ENCODE measurements at regions not wholly inside any gene's neighbourhood (a gene's known extent, or its start where the extent isn't known, plus 50 kb on each side); places are given as distances from the start of the nearest gene placed in this dataset.

DNA sequence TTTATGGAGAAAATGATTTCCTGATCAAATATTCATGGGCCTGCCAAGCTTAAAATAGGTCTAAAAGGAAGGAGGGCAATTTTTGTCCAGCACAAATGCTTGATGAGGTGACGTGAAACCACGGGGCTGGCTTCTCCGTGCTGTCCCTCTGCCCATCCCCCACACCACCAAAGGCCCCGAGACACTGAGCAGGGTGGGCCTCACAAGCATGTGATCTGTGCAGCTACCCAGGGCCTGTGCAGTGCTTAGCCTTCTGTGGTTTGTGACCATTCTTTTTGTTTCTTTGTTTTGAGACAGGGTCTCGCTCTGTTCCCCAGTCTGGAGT, 94.8 kb upstream of the RTL6 start:
- DNase-seq (ENCODE audit: low read depth, low spot score) = no peak
- no peak overlapping the region for H3K4me3 ChIP-seq (ENCODE audit: low read depth, low read length)
- TF ChIP-seq CTCF (IDR thresholded peaks at IDR 0.05; ENCODE audit: low read depth, low read length) = no peak
- in situ Hi-C loops (cut with HindIII; ENCODE audit: low sequenced_read_pairs) = no loop called here

- no peak for DNase-seq (ENCODE audit: low read depth, low spot score)
- TF ChIP-seq CTCF (IDR thresholded peaks at IDR 0.05; ENCODE audit: low read depth, low read length) = no peak
Observed at GRCh38 chr22:44592126-44592823, 94.2 kb upstream of the RTL6 start.

DNA sequence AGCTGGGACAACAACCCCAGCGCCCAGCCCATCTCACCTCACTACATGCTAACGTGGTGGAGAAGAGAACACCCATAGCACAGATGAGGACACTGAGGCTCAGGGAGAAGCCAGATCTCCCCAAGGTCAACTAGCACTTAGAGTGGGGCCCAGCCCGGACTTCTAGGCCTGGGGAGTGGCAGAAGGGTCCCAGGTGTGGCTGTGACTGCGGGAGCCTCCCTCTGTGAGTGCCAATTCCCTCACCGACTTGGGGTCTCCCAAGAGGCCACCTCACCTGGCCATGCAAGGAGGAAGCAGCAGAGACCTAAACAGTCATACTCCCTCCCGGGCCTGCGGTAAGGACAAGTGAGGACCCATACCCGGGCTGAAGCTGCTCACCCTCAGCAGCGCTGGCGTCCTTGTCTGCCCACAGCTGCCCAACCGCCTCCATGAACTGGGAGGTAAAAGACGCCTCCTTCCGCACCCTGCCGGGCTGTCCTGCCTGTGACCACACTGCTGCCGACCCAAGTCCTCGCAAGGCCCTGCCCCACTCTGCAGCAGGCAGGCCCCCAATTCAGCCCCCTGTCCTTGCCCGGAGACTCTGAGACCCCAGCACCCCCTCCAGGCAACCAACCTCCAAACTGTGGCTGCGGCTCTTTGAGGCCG, 93.2 kb upstream of the RTL6 start:
- in situ Hi-C loops (cut with HindIII; ENCODE audit: low sequenced_read_pairs) = no loop called here
- no peak for TF ChIP-seq CTCF (IDR thresholded peaks at IDR 0.05; ENCODE audit: low read depth, low read length)
- no peak overlapping the region for H3K4me3 ChIP-seq (ENCODE audit: low read depth, low read length)
- DNase-seq (ENCODE audit: low read depth, low spot score) = no peak

More at GRCh38 chr22:44592126-44592823, 94.2 kb upstream of the RTL6 start:
- in situ Hi-C loops (cut with HindIII; ENCODE audit: low sequenced_read_pairs) = no loop called here
- H3K4me3 ChIP-seq (ENCODE audit: low read depth, low read length) = no peak overlapping the region

GRCh38 chr22:44590291-44590690, 92.3 kb upstream of the RTL6 start:
- in situ Hi-C loops (cut with HindIII; ENCODE audit: low sequenced_read_pairs) = no loop called here
- no peak for TF ChIP-seq CTCF (IDR thresholded peaks at IDR 0.05; ENCODE audit: low read depth, low read length)
- DNase-seq (ENCODE audit: low read depth, low spot score) = no peak
- H3K4me3 ChIP-seq (ENCODE audit: low read depth, low read length) = no peak overlapping the region

GRCh38 chr22:44589831-44590230, 91.8 kb upstream of the RTL6 start:
- no peak for DNase-seq (ENCODE audit: low read depth, low spot score)
- in situ Hi-C loops (cut with HindIII; ENCODE audit: low sequenced_read_pairs) = no loop called here
- H3K4me3 ChIP-seq (ENCODE audit: low read depth, low read length) = no peak overlapping the region
- TF ChIP-seq CTCF (IDR thresholded peaks at IDR 0.05; ENCODE audit: low read depth, low read length) = no peak

DNA sequence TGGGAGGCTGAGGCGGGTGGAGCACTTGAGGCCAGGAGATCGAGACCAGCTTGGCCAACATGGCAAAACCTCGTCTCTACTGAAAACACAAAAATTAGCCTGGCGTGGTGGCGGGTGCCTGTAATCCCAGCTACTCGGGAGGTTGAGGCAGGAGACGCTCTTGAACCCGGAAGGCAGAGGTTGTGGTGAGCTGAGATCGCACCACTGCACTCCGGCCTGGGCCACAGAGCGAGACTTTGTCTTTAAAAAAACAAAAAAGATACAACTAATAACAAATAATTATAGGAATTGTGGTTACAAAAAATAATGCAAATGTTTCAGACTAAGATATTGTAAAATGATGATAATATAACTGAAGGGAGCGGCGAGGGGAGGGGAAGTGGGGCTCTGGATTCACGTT, 90.3 kb upstream of the RTL6 start:
- DNase-seq (ENCODE audit: low read depth, low spot score) = no peak
- no peak overlapping the region for H3K4me3 ChIP-seq (ENCODE audit: low read depth, low read length)
- in situ Hi-C loops (cut with HindIII; ENCODE audit: low sequenced_read_pairs) = no loop called here
- TF ChIP-seq CTCF (IDR thresholded peaks at IDR 0.05; ENCODE audit: low read depth, low read length) = no peak

All from astrocyte of the spinal cord (primary cell).